GM12878 (cell line): ENCODE measurements at regions not wholly inside any gene's neighbourhood (a gene's known extent, or its start where the extent isn't known, plus 50 kb on each side); places are given as distances from the start of the nearest gene placed in this dataset.

Source experiments
- ATAC-seq: fragments of 200-7000 bp; cut with Tn5 transposase; 3 replicates; pipeline ENCODE4 v1.9.1; 2020; ENCODE audit warnings: mild to moderate bottlenecking, moderate library complexity
- BruUV-seq: library from RNA; stranded (reverse); fragments of 400-500 nt; replicated peaks from 2 replicates; lab custom pipeline; 2021; lab: Mats Ljungman, UMichigan
- CTCF ChIA-PET: fragments of 300-600 bp; sonication (Branson Sonifier 250); formaldehyde crosslinking; extraction: SDS; loops from one replicate; lab custom pipeline; 2021; ENCODE audit warnings: inconsistent platforms; lab: Yijun Ruan, JAX
- POLR2A ChIA-PET: fragments of 350-600 bp; formaldehyde crosslinking; extraction: SDS; loops from one replicate; lab custom pipeline; 2021; ENCODE audit warnings: inconsistent platforms; lab: Charles Lee
- RAD21 ChIA-PET: fragments of 300-600 bp; sonication (Branson Sonifier 250); formaldehyde crosslinking; loops from one replicate; lab custom pipeline; 2023; ENCODE audit warnings: antibody characterized with exemption; ENCODE audit not compliant: unreplicated experiment; lab: Charles Lee
- SMC1A ChIA-PET: fragments of 300-600 bp; sonication (Branson Sonifier 250); formaldehyde crosslinking; loops from one replicate; lab custom pipeline; 2023; ENCODE audit not compliant: unreplicated experiment, uncharacterized antibody; lab: Charles Lee
- DNase-seq: peaks from one replicate; pipeline ENCODE4 v3.0.0-alpha.2; 2011; ENCODE audit warnings: low read depth, low spot score
- FAIRE-seq: peaks from 3 replicates; lab custom pipeline; 2011; peaks lifted over from hg19 to GRCh38; lab: Jason Lieb, UNC
- H2AFZ ChIP-seq: 2 replicates; pipeline ENCODE4 v1.6.0; 2011; ENCODE audit warnings: low read depth, low read length, control low read depth; ENCODE audit not compliant: control insufficient read depth
- H3K27ac ChIP-seq: 2 replicates; pipeline ENCODE4 v1.5.1; 2011; ENCODE audit warnings: control low read depth; ENCODE audit not compliant: control insufficient read depth, insufficient read depth
- H3K27me3 ChIP-seq, 2 experiments: replicated peaks in 1 of 2; 2 replicates each; pipeline versions ENCODE4 v1.6.0 to v1.6.1; 2011; ENCODE audit warnings: low read length in 1 of 2; ENCODE audit not compliant: control insufficient read depth in 2 of 2, insufficient read depth in 2 of 2
- H3K36me3 ChIP-seq, 2 experiments: 2 replicates each; pipeline ENCODE4 v1.5.1; 2011; ENCODE audit warnings: low read length in 1 of 2; ENCODE audit not compliant: control insufficient read depth in 2 of 2, insufficient read depth in 2 of 2
- H3K4me1 ChIP-seq: 2 replicates; pipeline ENCODE4 v1.6.1; 2011; ENCODE audit warnings: mild to moderate bottlenecking, low read length, moderate library complexity, mixed read lengths; ENCODE audit not compliant: control insufficient read depth, insufficient read depth
- H3K4me2 ChIP-seq: 2 replicates; pipeline ENCODE4 v1.6.0; 2011; ENCODE audit warnings: control low read depth; ENCODE audit not compliant: control insufficient read depth, insufficient read depth
- H3K4me3 ChIP-seq: fragments of 200-600 bp; sonication (generic); 2 replicates; pipeline ENCODE4 v1.5.1; 2016
- H3K79me2 ChIP-seq: 2 replicates; pipeline ENCODE4 v1.6.0; 2011; ENCODE audit warnings: low read length; ENCODE audit not compliant: control insufficient read depth, insufficient read depth
- H3K9ac ChIP-seq: 2 replicates; pipeline ENCODE4 v1.8.0; 2011; ENCODE audit warnings: low read length, control low read depth, mixed read lengths; ENCODE audit not compliant: control insufficient read depth, insufficient read depth
- H3K9me3 ChIP-seq: replicated peaks from 3 replicates; pipeline ENCODE4 v1.5.1; 2011; ENCODE audit warnings: mild to moderate bottlenecking, low read length; ENCODE audit not compliant: control insufficient read depth, insufficient read depth
- H4K20me1 ChIP-seq: 2 replicates; pipeline ENCODE4 v1.6.0; 2011; ENCODE audit not compliant: control insufficient read depth, insufficient read depth
- CEBPB ChIP-seq, 2 experiments: fragments of 150-350 bp in 1 of 2; IDR thresholded peaks; 2 replicates each; pipeline ENCODE4 v1.6.1; 2012 to 2014; ENCODE audit warnings: low read depth in 2 of 2, low read length in 2 of 2, borderline replicate concordance in 1 of 2, inconsistent platforms in 1 of 2
- IKZF1 ChIP-seq: fragments of 450-650 bp; conservative IDR thresholded peaks from 2 replicates; pipeline ENCODE4 v1.6.1; 2017; ENCODE audit warnings: antibody characterized with exemption, mild to moderate bottlenecking
- NFXL1 ChIP-seq: fragments of 450-650 bp; IDR thresholded peaks from 2 replicates; pipeline ENCODE4 v1.6.1; 2017; ENCODE audit warnings: antibody characterized with exemption, mild to moderate bottlenecking, borderline replicate concordance
- SMC3 ChIP-seq: IDR thresholded peaks from 2 replicates; pipeline ENCODE4 v1.6.1; 2011; ENCODE audit warnings: low read length, improper control_type of control experiment, borderline replicate concordance
- SREBF1 ChIP-seq: IDR thresholded peaks from 2 replicates; pipeline ENCODE4 v1.6.1; 2012; ENCODE audit warnings: mild to moderate bottlenecking, low read length
- TCF3 ChIP-seq: IDR thresholded peaks from 2 replicates; pipeline ENCODE4 v1.6.1; 2012; ENCODE audit warnings: low read depth, mild to moderate bottlenecking, low read length, borderline replicate concordance; ENCODE audit not compliant: insufficient read depth
- WGBS: methylation state at CpG from one replicate; pipeline ENCODE4 v1.1.6; 2016; ENCODE audit warnings: low lambda C conversion rate; ENCODE audit not compliant: insufficient replicate concordance, insufficient coverage; ENCODE audit errors: missing lambda C conversion rate; 5-methylcytosine and 5-hydroxymethylcytosine counted together
- in situ Hi-C: fragments of 300-500 bp; cut with MboI; formaldehyde crosslinking; loops from 9 replicates; pipeline ENCODE4 v1.14.3; 2018; ENCODE audit warnings: mixed read lengths
- intact Hi-C: fragments of 100-400 bp; cut with micrococcal nuclease; formaldehyde crosslinking; loops from one replicate; pipeline ENCODE4 v1.14.2; 2022; ENCODE audit not compliant: unreplicated experiment
- TF ChIP-seq, protein P1 (sequence below): fragments of 450-650 bp; IDR thresholded peaks from 2 replicates; pipeline ENCODE4 v1.6.1; 2017; ENCODE audit warnings: antibody characterized with exemption, mild to moderate bottlenecking, moderate library complexity
- TF ChIP-seq, protein P2 (sequence below): fragments of 450-650 bp; formaldehyde crosslinking; IDR thresholded peaks from 2 replicates; pipeline ENCODE4 v1.4.0; 2020; ENCODE audit warnings: mild to moderate bottlenecking, moderate library complexity
- TF ChIP-seq, protein P3 (sequence below): fragments of 450-650 bp; IDR thresholded peaks from 2 replicates; pipeline ENCODE4 v1.6.1; 2017; ENCODE audit warnings: mild to moderate bottlenecking, moderate library complexity
- TF ChIP-seq, protein P4 (sequence below): IDR thresholded peaks from 2 replicates; pipeline ENCODE4 v1.6.1; 2011; ENCODE audit warnings: borderline replicate concordance, low read depth, mild to moderate bottlenecking, moderate library complexity, low read length; ENCODE audit not compliant: insufficient read depth, poor library complexity, severe bottlenecking
- TF ChIP-seq, protein P5 (sequence below): IDR thresholded peaks from 2 replicates; pipeline ENCODE4 v1.6.1; 2011; ENCODE audit warnings: low read depth, mild to moderate bottlenecking, low read length, moderate library complexity, borderline replicate concordance; ENCODE audit errors: extremely low read depth

DNA sequence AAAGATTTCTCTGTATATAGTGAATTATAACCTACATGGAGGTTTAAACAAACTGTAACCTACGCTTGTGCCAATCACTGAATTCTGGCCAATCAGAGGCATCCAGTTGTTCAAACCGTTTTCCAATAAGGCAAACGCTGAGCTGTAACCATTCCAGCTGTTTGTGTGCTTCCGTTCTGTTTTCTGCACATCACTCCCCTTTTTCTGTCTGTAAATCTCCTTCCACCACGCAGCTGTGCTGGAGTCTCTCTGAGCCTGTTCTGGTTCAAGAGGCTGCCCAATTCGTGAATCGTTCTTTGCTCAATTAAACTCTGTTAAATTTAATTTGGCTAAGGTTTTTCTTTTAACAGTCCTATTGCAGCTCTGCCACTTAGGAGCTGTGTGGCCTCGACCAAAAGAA is 552.5 kb downstream of the FGF9 start:
- POLR2A ChIA-PET, result no interaction called here
- no peaks in the 10 kb centered on the region for H3K79me2 ChIP-seq
- no peaks in the 10 kb centered on the region for H4K20me1 ChIP-seq
- no peak overlapping the region for H3K4me3 ChIP-seq
- no peak overlapping the region for H2AFZ ChIP-seq
- FAIRE-seq, result no peak
- ATAC-seq, result no peak
- no peaks in the 10 kb centered on the region for H3K27me3 ChIP-seq
- WGBS, result 36% methylated on average over 8 of the region's 8 CpGs
- intact Hi-C loops, result no loop called here
- H3K4me1 ChIP-seq, result peaks cover 4% of the 10 kb centered on the region
- no peak for DNase-seq
- no peak overlapping the region for H3K27ac ChIP-seq
- BruUV-seq, result no TSS peak
- H3K4me2 ChIP-seq, result no peak overlapping the region
- no peaks in the 10 kb centered on the region for H3K9me3 ChIP-seq
- in situ Hi-C loops, result no loop called here
- CTCF ChIA-PET, result interaction anchor here (0.6 kb wide), 1 partner anchor 173 kb away, joined by 3 read pairs; no protein-coding TSS in a partner anchor
- RAD21 ChIA-PET, result no interaction called here
- SMC1A ChIA-PET, result interaction anchor here (1.3 kb wide), 1 partner anchor 64 kb away, joined by 3 read pairs; no protein-coding TSS in a partner anchor
- H3K36me3 ChIP-seq, result no peaks in the 10 kb centered on the region
- H3K9ac ChIP-seq, result no peak overlapping the region
- no peak for TF ChIP-seq NFXL1
- TF ChIP-seq, protein P1, sequence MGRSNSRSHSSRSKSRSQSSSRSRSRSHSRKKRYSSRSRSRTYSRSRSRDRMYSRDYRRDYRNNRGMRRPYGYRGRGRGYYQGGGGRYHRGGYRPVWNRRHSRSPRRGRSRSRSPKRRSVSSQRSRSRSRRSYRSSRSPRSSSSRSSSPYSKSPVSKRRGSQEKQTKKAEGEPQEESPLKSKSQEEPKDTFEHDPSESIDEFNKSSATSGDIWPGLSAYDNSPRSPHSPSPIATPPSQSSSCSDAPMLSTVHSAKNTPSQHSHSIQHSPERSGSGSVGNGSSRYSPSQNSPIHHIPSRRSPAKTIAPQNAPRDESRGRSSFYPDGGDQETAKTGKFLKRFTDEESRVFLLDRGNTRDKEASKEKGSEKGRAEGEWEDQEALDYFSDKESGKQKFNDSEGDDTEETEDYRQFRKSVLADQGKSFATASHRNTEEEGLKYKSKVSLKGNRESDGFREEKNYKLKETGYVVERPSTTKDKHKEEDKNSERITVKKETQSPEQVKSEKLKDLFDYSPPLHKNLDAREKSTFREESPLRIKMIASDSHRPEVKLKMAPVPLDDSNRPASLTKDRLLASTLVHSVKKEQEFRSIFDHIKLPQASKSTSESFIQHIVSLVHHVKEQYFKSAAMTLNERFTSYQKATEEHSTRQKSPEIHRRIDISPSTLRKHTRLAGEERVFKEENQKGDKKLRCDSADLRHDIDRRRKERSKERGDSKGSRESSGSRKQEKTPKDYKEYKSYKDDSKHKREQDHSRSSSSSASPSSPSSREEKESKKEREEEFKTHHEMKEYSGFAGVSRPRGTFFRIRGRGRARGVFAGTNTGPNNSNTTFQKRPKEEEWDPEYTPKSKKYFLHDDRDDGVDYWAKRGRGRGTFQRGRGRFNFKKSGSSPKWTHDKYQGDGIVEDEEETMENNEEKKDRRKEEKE, result no peak
- no peak for TF ChIP-seq SREBF1
- TF ChIP-seq, protein P2, sequence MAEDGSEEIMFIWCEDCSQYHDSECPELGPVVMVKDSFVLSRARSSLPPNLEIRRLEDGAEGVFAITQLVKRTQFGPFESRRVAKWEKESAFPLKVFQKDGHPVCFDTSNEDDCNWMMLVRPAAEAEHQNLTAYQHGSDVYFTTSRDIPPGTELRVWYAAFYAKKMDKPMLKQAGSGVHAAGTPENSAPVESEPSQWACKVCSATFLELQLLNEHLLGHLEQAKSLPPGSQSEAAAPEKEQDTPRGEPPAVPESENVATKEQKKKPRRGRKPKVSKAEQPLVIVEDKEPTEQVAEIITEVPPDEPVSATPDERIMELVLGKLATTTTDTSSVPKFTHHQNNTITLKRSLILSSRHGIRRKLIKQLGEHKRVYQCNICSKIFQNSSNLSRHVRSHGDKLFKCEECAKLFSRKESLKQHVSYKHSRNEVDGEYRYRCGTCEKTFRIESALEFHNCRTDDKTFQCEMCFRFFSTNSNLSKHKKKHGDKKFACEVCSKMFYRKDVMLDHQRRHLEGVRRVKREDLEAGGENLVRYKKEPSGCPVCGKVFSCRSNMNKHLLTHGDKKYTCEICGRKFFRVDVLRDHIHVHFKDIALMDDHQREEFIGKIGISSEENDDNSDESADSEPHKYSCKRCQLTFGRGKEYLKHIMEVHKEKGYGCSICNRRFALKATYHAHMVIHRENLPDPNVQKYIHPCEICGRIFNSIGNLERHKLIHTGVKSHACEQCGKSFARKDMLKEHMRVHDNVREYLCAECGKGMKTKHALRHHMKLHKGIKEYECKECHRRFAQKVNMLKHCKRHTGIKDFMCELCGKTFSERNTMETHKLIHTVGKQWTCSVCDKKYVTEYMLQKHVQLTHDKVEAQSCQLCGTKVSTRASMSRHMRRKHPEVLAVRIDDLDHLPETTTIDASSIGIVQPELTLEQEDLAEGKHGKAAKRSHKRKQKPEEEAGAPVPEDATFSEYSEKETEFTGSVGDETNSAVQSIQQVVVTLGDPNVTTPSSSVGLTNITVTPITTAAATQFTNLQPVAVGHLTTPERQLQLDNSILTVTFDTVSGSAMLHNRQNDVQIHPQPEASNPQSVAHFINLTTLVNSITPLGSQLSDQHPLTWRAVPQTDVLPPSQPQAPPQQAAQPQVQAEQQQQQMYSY (CRISPR knock-in tag), result no peak
- no peak for TF ChIP-seq CEBPB (IDR thresholded peaks at IDR 0.05; ENCODE audit: borderline replicate concordance in 1 of 2, low read depth in 2 of 2, low read length in 2 of 2)
- TF ChIP-seq, protein P3, sequence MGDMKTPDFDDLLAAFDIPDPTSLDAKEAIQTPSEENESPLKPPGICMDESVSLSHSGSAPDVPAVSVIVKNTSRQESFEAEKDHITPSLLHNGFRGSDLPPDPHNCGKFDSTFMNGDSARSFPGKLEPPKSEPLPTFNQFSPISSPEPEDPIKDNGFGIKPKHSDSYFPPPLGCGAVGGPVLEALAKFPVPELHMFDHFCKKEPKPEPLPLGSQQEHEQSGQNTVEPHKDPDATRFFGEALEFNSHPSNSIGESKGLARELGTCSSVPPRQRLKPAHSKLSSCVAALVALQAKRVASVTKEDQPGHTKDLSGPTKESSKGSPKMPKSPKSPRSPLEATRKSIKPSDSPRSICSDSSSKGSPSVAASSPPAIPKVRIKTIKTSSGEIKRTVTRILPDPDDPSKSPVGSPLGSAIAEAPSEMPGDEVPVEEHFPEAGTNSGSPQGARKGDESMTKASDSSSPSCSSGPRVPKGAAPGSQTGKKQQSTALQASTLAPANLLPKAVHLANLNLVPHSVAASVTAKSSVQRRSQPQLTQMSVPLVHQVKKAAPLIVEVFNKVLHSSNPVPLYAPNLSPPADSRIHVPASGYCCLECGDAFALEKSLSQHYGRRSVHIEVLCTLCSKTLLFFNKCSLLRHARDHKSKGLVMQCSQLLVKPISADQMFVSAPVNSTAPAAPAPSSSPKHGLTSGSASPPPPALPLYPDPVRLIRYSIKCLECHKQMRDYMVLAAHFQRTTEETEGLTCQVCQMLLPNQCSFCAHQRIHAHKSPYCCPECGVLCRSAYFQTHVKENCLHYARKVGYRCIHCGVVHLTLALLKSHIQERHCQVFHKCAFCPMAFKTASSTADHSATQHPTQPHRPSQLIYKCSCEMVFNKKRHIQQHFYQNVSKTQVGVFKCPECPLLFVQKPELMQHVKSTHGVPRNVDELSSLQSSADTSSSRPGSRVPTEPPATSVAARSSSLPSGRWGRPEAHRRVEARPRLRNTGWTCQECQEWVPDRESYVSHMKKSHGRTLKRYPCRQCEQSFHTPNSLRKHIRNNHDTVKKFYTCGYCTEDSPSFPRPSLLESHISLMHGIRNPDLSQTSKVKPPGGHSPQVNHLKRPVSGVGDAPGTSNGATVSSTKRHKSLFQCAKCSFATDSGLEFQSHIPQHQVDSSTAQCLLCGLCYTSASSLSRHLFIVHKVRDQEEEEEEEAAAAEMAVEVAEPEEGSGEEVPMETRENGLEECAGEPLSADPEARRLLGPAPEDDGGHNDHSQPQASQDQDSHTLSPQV, result no peak
- TF ChIP-seq, protein P4, sequence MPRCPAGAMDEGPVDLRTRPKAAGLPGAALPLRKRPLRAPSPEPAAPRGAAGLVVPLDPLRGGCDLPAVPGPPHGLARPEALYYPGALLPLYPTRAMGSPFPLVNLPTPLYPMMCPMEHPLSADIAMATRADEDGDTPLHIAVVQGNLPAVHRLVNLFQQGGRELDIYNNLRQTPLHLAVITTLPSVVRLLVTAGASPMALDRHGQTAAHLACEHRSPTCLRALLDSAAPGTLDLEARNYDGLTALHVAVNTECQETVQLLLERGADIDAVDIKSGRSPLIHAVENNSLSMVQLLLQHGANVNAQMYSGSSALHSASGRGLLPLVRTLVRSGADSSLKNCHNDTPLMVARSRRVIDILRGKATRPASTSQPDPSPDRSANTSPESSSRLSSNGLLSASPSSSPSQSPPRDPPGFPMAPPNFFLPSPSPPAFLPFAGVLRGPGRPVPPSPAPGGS, result no peak
- TF ChIP-seq IKZF1, result no peak
- TF ChIP-seq SMC3, result no peak
- TF ChIP-seq TCF3, result no peak
- TF ChIP-seq, protein P5, sequence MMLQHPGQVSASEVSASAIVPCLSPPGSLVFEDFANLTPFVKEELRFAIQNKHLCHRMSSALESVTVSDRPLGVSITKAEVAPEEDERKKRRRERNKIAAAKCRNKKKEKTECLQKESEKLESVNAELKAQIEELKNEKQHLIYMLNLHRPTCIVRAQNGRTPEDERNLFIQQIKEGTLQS, result no peak
